GM18502 (cell line): ENCODE measurements at regions not wholly inside any gene's neighbourhood (a gene's known extent, or its start where the extent isn't known, plus 50 kb on each side); places are given as distances from the start of the nearest gene placed in this dataset.

ENCODE experiments used
- ATAC-seq: cut with Tn5 transposase; IDR thresholded peaks from one replicate; pipeline ENCODE4 v1.9.1; 2021; ENCODE audit warnings: mild to moderate bottlenecking; ENCODE audit not compliant: unreplicated experiment, poor library complexity

- ATAC-seq = no peak
Observed at GRCh38 chr4:27602172-27602571, 741.5 kb downstream of the STIM2 start.

- no peak for ATAC-seq
Observed at GRCh38 chr4:27604692-27605091, 744.1 kb downstream of the STIM2 start.

GRCh38 chr4:27616166-27616565 lies 755.5 kb downstream of the STIM2 start:
- ATAC-seq = no peak

GRCh38 chr4:27619435-27619834 lies 758.8 kb downstream of the STIM2 start:
- no peak for ATAC-seq

- no peak for ATAC-seq
Observed at GRCh38 chr4:27620886-27621285, 760.2 kb downstream of the STIM2 start.

GRCh38 chr4:27624749-27625148 lies 764.1 kb downstream of the STIM2 start:
- no peak for ATAC-seq

GRCh38 chr4:27628609-27629008 lies 768.0 kb downstream of the STIM2 start:
- no peak for ATAC-seq

- ATAC-seq = no peak
Observed at GRCh38 chr4:27629532-27630225, 769.0 kb downstream of the STIM2 start.

GRCh38 chr4:27635936-27636913 lies 775.6 kb downstream of the STIM2 start:
- peak; percentile 85 for ATAC-seq

GRCh38 chr4:27638163-27638915 lies 777.7 kb downstream of the STIM2 start:
- no peak for ATAC-seq

- ATAC-seq = no peak
Observed at GRCh38 chr4:27643101-27643500, 782.5 kb downstream of the STIM2 start.

- ATAC-seq = no peak
Observed at GRCh38 chr4:27648416-27648815, 787.8 kb downstream of the STIM2 start.

- ATAC-seq = no peak
Observed at GRCh38 chr4:27662426-27662825, 801.8 kb downstream of the STIM2 start.

GRCh38 chr4:27666943-27667342 lies 806.3 kb downstream of the STIM2 start:
- no peak for ATAC-seq

GRCh38 chr4:27668001-27668400 lies 807.4 kb downstream of the STIM2 start:
- no peak for ATAC-seq

- ATAC-seq = no peak
Observed at GRCh38 chr4:27678027-27678426, 817.4 kb downstream of the STIM2 start.

GRCh38 chr4:27684610-27685011 lies 824.0 kb downstream of the STIM2 start:
- peak; percentile 95 for ATAC-seq

GRCh38 chr4:27685091-27685490 lies 824.5 kb downstream of the STIM2 start:
- no peak for ATAC-seq

GRCh38 chr4:27685947-27686346 lies 825.3 kb downstream of the STIM2 start:
- no peak for ATAC-seq

GRCh38 chr4:27692158-27692557 lies 831.5 kb downstream of the STIM2 start:
- ATAC-seq = peak; percentile 93
